ENCODE measurements at regions not wholly inside any gene's neighbourhood (a gene's known extent, or its start where the extent isn't known, plus 50 kb on each side); places are given as distances from the start of the nearest gene placed in this dataset.
"Not testable (repeated sequence)": the region's sequence is repeated elsewhere in the genome, so short reads cannot be mapped to it uniquely, and the experiment has no call there.

GRCh38 chr3:194189243-194189791, 53.4 kb downstream of the HES1 start:
- DNase-seq: no peak

DNA sequence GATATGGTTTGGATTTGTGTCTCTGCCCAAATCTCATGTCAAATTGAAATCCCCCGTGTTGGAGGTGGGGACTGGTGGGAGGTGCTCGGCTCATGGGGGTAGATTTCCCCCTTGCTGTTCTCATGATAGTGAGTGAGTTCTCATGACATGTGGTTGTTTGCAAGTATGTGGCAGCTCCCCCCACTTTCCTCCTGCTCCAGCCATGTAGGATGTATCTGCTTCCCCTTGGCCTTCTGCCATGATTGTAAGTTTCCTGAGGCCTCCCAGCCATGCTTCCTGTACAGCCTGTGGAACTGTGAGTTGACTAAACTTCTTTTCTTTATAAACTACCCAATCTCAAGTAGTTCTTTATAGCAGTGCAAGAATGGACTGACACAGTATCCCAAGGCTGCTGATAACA, 55.9 kb downstream of the HES1 start:
- not testable (repeated sequence) for DNase-seq

GRCh38 chr3:194194051-194194756, 58.3 kb downstream of the HES1 start:
- no peak for DNase-seq

- DNase-seq: no peak
Measured at GRCh38 chr3:194194757-194195085, 58.8 kb downstream of the HES1 start.

- no peak for DNase-seq
Measured at GRCh38 chr3:194195611-194196010, 59.7 kb downstream of the HES1 start.

- no peak for DNase-seq
Measured at GRCh38 chr3:194196876-194197275, 60.9 kb downstream of the HES1 start.

DNA sequence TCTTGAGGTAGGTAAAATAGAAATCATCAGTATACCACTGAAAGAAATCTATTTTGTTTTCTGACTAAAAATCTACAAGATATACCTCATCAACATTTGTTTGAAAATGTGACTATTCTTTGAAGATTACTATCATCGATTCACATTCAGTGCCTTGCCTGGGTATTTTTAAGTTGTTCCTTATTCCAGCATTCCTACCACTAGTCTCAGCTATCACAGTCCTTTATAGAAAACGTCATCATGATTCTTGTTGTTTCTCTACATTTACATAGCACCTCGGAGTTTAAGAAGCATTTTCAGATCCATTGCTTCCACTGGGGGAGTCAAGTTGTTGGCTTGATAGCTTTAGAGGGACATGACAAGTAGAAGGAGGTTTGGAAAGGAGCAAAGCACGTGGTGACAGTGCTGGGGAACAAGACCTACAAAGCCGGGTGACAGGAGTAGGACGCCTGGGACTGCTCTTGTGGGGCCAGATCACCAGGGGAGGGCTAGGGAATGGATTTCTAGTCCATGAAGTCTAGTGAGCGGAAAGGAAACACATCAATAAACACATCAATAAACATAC, 61.5 kb downstream of the HES1 start:
- no peak for DNase-seq

DNA sequence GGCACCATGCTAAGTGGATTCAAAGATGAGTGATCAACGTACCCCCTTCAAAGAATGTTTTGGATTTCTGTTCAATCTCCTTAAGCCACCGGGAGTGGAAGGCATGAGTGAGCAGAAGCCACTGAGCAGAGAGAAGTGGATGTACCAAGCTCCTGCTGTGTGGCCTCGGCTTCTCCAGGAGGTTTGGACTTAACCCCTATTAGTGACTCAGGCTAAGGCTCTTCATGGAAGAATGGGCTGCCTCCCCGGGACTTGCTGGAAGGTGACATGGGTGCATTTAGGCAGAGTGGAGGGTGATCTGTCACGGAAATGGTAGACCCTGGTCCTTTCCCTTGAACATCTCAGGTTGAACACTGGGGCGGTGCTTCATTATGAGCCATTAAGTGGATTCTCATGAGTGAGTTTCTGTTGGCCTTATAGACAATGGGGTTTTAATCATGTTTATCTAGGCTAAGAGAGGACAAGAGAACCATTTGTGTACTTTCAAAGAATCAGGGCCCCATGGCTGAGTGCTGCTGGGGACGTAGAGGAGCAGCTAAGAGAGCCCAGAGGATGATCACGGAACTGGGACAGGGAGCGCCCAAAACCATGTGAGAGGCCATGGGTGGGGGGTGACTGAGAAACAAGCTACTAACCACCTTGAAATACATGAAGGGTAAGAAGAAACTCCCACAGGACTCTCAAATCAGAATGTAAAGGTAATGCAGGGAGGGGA, 62.2 kb downstream of the HES1 start:
- no peak for DNase-seq

- no peak for DNase-seq
Measured at GRCh38 chr3:194198938-194199337, 63.0 kb downstream of the HES1 start.

- no peak for DNase-seq
Measured at GRCh38 chr3:194200422-194201081, 64.6 kb downstream of the HES1 start.

DNA sequence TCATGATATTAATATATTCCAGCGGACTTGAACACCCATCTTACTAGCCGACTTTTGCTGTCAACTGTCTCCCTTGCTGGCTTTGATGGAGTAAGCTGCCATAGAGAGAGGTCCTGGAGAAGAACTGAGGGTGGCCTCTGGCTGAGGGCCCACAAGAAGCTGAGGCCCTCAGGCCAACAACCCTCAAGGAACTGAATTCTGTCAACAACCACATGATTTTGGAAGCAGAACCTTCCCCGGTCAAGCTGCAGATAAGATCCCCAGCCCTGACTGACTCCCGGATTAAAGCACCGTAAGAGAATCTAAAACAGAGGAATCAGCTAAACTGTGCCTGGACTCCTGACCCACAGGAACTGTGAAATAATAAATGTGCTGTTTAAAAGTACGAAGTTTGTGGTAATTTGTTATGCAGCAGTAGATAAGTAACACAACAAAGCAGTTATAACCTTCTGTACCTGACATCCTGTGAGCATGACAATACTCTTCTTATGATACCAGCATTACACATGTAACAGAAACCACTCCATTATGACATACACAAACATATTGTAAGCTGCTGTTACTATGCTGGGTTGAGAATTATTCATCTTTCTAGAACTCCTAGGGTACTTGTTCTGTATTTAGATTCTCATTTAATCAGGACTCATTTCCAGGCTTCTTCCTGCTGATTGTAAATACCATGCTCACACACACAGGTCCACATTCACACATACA, 66.2 kb downstream of the HES1 start:
- DNase-seq: no peak

GRCh38 chr3:194203482-194204041, 67.6 kb downstream of the HES1 start:
- no peak for DNase-seq

- no peak for DNase-seq
Measured at GRCh38 chr3:194204042-194204987, 68.4 kb downstream of the HES1 start.

DNA sequence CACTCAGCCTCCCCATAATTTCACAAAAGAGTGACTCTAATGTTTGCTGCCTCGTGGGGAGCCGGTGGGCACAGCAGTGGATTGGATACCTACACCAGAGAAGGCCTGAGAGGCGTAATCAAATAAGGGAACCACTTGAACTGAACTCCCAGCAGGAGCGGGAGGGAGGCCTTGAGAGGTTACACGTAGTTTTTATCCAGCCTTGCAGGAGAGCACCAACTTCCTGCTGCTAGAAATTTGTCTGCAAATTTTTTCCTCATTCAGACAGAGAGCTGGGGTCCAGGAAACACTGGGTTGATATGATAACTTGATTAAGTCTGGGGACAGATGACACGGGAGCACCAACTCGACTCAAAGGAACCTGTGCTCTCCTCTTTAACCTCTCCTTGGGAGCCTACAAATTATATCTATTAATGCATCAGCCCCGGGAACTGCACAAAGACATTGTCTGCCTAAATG, 69.8 kb downstream of the HES1 start:
- peak; percentile 33 for DNase-seq

GRCh38 chr3:194206320-194206719, 70.4 kb downstream of the HES1 start:
- DNase-seq: no peak

GRCh38 chr3:194208709-194209108, 72.8 kb downstream of the HES1 start:
- DNase-seq: peak; percentile 63

- no peak for DNase-seq
Measured at GRCh38 chr3:194212161-194212844, 76.4 kb downstream of the HES1 start.

GRCh38 chr3:194212845-194213331, 76.9 kb downstream of the HES1 start:
- no peak for DNase-seq

GRCh38 chr3:194215392-194215791, 79.4 kb downstream of the HES1 start:
- no peak for DNase-seq

Measured in NCI-H187 treated with DMSO at 0.1 percent for 48 hours (cell line).